GM19328 (cell line): ENCODE measurements at regions not wholly inside any gene's neighbourhood (a gene's known extent, or its start where the extent isn't known, plus 50 kb on each side); places are given as distances from the start of the nearest gene placed in this dataset.

Experiments used
- ATAC-seq: cut with Tn5 transposase; IDR thresholded peaks from one replicate; pipeline ENCODE4 v1.9.1; 2021; ENCODE audit warnings: mild to moderate bottlenecking, moderate library complexity; ENCODE audit not compliant: unreplicated experiment

DNA sequence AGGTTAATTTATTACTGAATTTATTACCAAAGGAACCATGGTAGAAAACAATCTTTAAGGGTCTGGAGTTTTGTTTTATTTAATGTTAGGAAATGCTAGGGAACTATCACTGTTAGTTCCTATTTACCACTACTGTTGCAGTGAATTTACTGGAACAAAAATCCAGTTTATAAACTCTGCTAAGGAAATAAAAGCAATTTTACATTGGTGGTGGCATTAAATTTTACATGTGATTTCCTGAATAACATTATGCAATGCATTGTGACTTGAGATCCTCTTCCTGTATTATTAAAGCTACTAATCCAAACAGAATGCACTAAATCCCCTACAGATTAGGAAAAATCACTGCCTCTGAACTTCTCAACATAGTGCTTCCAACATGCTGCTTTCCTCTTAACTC, 599.5 kb upstream of the PTGER4 start:
- no peak for ATAC-seq

DNA sequence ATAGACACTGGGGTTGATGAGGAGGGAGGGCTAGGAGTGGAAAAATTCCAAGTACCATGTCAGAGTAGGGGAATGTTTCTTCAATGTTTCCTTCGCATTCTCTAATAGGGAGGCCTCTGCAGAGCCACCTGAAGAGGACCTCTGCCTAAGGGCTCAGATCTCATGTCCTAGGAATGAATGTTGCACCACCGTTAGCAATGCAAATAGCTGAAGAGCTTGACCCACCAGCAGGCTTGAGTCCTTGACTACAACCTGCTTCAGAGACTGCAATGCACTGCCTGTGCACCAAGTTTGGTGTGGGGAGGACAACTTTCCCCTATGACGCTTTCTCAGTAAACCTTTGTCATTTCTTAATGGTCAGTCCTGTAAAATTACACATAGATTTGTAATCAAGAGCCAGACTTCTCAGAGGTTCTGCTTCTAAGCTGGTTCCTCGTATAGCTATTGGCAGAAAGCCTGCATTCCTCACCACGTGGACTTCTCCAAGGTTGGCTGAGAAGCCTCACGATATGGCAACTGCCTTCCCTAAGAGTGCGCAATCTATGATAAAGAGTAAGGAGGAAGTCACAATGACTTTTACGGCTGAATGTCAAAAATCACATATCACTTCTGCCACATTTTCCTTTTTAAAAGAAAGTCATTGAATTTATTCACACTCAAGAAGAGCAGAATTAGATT, 600.7 kb upstream of the PTGER4 start:
- ATAC-seq, result no peak

DNA sequence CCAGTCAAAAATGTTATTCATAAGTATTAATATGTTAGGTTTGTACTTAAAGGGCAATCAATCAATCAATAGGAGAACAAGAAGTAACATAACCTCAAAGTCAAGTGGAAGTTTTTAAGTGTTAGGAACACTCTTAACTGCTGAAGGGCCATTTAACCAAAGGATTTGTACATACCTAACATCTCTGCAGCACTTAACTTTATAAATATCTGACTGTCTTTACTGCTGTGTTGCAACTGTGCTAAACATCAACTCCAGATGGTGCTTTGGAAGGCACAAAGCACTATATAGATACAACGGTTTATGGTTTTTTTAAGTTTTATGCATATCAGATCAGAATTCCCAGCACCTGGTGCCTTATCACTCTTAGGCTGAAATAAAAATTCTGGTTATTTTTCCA, 604.9 kb upstream of the PTGER4 start:
- no peak for ATAC-seq

DNA sequence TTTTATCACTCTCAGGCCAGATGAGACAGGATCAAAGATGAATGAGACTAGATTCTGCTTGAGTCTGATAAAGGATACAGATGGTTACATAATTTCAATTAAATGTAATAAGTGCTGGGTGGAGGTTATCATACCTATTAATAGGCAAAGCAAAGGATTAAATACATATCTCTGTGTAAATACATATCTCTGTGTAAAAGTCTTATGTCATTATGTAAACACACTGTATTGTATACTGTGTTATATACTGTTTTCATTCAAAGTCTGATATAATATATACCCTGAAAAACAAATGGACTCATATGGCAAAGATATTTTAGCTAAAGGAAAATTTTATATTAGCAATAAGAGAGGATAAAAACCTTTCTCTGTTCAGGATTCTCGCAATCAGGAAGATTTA, 605.8 kb upstream of the PTGER4 start:
- no peak for ATAC-seq

DNA sequence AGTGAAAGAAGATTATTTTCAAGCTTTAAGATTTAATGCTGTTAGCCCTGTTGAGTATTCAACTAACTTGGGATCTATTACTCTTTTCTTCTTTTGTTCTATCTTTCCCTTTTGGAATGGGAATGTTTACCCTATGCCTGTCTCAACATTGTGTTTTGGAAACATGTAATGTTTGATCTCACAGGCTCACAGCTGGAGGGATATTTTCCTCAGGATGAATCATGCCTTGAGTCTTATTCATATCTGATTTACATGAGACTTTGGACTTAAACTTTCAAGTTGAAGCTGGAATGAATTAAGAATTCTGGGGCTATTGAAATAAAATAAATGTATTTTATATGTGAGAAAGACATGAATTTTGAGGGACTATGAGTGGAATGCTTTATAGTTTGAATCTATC, 607.8 kb upstream of the PTGER4 start:
- no peak for ATAC-seq

DNA sequence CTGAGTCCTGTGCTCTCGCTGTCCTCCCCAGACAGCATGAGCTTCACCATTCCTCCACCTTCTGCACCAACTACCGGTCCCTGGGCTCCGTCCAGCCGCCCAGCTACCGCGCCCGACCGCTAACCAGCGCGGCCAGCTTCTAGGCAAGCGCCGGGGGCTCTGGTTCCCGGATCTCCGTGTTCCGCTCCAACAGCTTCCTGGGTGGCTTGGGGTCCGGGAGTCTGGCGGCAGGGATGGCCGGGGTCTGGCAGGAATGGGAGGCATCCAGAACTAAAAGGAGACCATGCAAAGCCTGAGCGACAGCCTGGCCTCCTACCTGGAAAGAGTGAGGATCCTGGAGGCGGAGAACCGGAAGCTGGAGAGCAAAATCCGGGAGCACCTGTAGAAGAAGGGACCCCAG, 613.1 kb upstream of the PTGER4 start:
- no peak for ATAC-seq

DNA sequence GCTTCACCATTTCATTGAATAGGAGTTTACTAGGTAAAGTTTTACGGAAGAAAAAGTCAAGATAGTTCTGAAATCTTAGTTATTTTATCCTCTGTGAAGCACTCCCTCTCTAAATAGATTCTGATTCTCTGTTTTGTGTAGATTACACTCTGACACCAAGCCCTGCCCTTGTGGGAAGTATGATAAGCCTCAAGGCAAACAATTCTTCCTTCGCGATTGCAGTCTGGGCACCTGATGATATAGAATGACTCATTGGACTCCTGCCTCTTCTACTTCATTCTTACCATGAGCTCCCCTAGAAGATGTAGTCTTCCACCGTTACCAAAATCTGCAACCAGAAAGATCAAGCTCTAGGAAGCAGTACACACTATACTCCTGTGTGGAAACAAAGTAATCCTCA, 626.9 kb upstream of the PTGER4 start:
- ATAC-seq, result no peak

DNA sequence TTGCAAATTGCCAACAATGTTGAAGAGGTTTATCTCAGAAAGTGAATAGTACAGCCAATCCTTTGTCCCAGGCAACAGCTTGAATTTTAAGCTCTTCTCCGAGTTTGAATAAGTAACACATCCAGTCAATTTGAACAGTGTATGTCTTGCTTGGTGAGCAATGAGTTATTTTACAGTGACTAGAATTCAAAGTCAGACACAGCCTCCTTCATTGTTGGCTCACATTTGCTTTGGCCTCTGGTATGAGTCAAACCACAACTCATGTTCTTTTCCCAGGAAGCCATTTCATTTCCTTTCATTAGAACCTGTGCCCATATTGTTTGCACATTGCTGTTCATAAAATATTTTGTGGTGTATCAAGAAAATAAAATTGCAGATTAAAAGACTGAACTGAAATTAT, 622.0 kb upstream of the DAB2 start:
- no peak for ATAC-seq

DNA sequence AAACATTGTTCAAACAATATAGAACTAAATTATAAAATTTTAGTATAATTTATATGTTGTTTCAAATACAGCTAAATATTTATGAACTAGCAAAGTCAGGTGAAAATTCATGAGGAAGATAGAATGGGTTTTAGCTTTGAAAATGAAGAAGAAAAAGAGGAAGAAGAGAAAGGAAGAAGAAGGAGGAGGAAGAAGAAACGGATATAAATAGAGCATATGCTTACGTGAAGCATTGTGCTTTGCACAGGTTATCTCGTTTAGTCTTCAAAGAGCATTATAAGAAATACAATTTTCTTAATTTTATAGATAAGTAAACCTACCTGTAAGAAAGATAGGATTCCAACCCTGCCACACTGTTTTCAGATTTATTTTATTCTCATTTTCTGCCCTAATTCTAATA, 620.6 kb upstream of the DAB2 start:
- no peak for ATAC-seq

DNA sequence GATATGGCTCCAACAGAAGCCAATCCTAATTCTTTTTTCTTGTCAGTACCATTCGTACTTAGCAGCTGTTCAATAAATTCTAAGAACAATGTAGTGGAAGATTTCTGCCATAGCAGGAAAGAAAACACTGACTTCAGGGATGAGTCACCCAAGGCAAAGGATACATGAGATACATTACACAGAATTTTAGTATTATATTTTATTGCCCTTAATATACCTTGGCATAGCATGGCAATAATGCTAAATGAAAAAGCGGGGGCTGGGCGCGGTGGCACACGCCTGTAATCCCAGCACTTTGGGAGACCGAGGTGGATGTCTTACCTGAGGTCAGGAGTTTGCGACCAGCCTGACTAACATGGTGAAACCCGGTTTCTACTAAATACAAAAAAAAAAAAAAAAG, 619.1 kb upstream of the DAB2 start:
- ATAC-seq, result no peak

DNA sequence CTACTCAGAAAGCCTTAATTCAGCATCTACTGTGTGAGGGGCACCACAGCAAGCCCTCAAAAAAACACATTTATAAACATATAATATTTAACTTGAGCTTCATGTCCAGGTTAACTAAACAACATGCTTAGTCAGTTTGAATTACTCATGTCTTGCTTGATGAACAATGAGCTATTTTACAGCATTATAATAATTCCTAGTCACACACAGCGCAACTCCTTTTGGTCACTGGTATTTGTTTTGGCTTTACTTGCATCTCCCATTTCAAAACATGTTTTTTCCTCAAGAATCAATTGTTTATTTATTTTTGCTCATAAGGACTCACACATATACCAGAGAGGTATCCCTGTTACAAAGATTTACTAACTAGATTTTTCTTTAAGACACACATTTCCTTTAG, 616.7 kb upstream of the DAB2 start:
- no peak for ATAC-seq

DNA sequence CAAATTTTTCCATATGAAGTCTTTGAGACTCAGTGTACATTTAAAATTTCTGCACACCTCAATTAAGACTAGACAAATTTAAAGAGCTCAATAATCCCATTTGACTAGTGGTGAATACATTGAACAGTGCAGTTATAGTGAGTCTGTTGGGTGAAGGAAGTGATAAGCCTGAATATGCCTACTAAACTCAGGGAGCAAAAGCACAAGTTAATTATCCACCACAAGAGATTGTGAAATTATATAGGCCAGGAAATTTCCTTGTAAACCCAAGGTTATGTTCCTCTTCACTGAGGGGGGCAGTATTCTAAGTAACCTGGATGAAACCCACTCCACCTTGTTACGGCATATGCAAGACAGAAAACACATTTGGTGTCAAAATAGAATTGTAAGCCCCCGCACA, 612.9 kb upstream of the DAB2 start:
- ATAC-seq, result no peak

DNA sequence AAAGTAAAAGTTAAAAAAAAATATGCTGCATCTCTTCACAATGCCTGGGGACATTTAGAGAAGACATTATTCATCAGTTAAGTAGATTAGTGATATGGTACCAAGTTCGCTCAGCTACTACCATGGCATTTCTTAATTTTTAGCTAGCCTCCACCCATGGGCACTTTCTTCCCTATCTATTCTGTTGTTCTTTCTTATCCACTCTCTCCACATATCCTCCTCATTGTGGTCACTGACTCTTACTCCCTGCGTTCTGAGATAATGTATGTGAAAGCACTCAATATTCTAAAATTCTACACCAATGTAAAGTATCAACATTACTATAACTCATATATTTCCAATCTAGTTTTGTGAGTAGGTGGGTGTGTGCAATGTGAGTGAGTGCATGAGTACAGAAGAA, 609.7 kb upstream of the DAB2 start:
- no peak for ATAC-seq

DNA sequence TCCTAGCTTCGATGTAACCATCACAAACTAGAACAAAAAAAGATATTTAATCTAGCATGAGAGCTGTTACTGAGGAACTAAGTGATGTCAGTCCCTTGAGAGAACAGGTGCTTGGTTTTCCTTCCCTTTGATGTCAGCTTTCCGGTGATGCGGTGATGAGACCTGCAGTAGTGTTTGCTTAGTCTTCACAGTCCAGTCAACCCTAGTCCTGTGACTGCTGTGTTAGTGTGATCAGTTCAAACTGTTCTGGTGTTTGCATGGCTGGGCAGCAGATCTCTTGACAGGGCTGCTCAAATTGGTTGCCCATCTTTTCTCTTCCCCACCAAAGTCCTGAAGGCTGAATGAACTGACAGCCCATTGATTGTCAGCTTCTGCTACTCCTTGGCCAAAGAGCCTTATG, 608.6 kb upstream of the DAB2 start:
- ATAC-seq, result peak; percentile 62

DNA sequence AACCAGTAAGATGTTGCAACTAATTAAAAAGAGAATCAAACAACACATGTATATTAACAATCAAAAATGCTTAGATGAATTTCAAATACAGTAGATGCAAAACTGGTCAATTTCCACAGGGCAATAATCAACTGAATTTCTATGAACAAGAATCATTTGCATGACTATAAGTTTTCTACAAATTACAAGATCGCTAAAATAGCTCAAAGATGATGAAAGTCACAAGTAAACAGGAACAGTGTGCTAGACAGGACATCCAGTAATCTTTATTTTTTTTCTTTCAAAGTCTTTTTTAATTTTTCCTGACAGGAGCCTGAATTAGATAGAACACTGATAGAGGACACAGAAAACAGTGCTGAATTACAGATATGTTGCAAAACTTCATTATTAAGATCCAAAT, 608.2 kb upstream of the DAB2 start:
- ATAC-seq, result no peak

DNA sequence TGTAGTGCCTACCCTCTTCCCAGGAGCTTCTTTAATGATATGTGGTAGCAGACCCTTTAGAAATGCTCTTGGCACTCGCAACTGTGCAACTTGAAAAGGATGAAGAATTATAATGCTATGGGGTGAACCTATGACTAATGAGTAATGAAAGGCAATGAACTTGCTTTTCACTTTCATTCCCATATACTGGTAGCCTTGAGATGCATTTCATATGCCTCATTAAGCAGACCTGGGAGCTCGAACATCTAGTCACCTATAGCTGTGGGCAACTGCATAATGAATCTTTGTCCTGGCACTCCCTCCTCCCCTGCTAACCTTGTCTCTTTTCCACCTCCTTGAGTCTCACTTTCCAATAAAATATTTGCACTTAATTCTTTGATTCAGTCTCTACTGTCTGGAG, 605.9 kb upstream of the DAB2 start:
- ATAC-seq, result no peak

DNA sequence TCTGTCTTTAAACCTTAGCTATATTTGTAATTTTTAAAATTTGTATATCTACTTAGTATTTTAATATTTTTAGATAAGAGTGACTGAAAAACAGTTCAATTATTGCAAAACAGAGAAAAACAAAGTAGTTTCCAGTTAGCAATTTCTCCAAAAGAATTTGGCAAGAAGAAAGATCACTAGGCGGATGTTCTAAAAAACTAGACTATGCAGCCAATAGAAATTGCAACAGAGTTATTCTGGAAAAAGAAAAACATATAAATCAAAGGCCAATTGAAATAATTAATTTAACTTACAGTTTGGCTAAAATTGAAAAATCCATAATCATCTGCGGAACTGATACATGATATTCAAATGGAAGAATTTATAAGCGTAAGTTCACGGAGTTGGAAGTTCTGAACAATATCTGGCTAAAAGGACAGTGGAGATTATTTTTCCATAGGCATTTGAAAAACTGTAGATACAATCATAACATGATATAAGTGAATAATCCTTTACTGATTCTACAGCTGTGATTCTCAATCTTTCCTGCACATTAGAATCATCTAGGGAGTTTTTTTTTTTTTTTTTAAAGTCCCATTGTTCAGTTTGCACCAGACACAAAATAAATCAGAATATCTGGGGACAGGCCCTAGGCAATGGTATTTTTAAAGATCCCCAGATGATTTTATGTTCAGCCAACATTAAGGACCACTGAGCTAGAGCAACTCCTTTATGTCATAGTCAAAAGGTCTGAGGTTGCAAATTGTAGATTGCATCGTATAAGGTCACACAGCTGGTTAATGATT, 605.1 kb upstream of the DAB2 start:
- ATAC-seq, result no peak

DNA sequence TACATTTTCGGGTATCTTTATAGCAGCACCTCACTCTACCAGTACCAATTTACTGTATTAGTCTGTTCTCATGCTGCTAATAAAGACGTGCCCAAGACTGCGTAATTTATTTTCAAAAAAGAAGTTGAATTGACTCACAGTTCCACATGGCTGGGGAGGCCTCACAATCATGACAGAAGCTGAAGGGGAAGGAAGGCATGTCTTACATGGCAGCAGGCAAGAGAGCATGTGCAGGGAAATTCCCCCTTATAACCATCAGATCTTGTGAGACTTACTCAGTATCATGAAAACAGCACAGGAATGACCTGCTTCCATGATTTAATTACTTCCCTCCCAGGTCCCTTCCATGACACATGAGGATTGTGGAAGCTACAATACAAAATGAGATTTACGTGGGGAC, 602.6 kb upstream of the DAB2 start:
- no peak for ATAC-seq

DNA sequence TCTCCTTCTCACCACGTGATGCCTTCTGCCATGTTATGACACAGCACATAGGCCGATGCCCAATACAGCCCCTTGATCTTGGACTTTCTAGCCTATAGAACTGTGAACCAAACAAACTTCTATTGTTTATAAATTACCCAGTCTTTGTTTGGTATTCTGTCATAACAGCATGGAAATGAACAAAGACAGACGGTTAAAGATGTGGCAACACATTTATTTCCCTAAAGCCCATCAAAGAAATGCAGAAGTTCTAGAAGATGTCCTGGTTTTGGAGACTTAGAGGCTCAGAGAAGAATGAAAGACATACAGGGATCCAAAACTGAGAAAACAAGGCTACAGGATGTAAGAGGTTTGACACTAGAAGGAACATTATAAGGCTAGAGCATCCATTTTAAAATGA, 600.8 kb upstream of the DAB2 start:
- ATAC-seq, result no peak

DNA sequence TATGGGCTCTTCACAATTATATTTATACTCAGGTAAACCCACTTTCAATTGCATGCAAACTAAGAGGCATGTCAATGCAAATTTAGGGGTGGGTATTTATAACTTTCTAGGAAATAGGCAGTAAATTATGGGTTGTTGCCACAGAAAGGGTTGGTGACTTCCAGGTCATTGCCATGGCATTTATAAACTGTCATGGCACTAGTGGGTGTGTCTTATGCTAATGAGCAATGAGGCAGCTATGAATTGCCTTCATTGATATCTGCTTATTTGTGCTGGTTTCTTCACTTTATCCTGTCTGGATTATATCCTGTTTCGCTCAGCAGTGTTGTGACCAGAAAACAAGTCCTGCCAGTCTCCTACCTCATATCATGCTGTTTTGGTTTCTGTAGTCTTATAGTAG, 597.3 kb upstream of the DAB2 start:
- no peak for ATAC-seq

DNA sequence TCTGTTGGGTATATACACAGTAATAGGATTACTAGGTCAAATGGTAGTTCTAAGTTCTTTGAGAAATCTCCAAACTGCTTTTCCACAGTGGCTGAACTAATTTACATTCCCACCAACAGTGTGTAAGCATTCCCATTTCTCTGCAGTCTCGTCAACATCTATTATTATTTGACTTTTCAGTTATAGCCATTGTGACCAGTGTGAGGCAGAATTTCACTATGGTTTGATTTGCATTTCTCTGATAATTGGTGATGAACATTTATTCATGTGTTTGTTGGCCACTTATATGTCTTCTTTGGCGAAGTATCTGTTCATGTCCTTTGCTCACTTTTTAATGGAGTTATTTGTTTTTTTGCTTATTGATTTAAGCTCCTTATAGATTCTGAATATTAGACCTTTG, 596.2 kb upstream of the DAB2 start:
- no peak for ATAC-seq

DNA sequence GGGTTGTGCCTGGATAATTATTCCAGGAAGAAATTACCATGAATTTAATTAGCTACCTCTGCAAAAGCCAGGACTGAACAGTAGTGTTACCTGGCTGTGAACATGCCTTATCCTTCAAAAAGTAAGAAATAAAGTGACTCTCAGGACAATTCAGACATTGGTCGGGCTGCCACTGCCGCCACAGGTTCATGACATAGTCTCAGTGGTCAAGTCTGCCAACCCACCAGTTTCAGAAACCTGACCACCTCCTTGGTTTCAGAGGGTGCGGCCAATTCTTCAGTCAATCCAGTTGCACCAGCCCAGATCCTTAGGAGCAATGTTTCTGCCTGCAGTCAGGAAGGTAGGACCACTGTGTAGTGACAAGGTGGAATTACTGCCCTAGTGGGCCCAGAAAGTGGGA, 593.1 kb upstream of the DAB2 start:
- ATAC-seq, result no peak

DNA sequence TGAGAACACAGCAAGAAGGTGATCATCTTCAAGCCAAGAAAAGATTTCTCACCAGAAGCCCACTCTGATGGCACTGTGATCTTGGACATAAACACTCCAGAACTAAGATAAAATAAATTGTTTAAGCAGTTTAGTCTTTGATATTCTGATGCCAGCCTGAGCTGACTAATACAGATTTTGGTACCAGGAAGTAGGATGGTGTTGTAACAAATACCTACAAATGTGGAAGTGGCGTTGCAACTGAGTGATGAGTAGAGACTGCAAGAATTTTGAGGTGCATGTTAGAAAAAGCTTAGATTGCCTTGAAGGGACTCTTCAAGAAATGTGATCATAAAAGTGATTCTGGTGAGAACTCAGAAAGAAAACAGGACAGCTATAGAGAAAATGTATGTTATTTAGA, 592.4 kb upstream of the DAB2 start:
- no peak for ATAC-seq
